ENCODE measurements at regions not wholly inside any gene's neighbourhood (a gene's known extent, or its start where the extent isn't known, plus 50 kb on each side); places are given as distances from the start of the nearest gene placed in this dataset.

GRCh38 chr6:66992660-66993059, 1285.6 kb upstream of the EYS start:
- no peak for DNase-seq

GRCh38 chr6:66986940-66987339, 1279.9 kb upstream of the EYS start:
- DNase-seq, result no peak

GRCh38 chr6:66985816-66986215, 1278.8 kb upstream of the EYS start:
- DNase-seq, result no peak

GRCh38 chr6:66970373-66970772, 1263.3 kb upstream of the EYS start:
- no peak for DNase-seq

GRCh38 chr6:66965227-66965626, 1258.2 kb upstream of the EYS start:
- DNase-seq, result no peak

GRCh38 chr6:66964216-66964615, 1257.2 kb upstream of the EYS start:
- DNase-seq, result no peak

GRCh38 chr6:66962082-66962481, 1255.1 kb upstream of the EYS start:
- DNase-seq, result no peak

- DNase-seq, result no peak
Observed at GRCh38 chr6:66961191-66961590, 1254.2 kb upstream of the EYS start.

- DNase-seq, result no peak
Observed at GRCh38 chr6:66949191-66949661, 1242.2 kb upstream of the EYS start.

- DNase-seq, result no peak
Observed at GRCh38 chr6:66948106-66948505, 1241.1 kb upstream of the EYS start.

- no peak for DNase-seq
Observed at GRCh38 chr6:66940003-66940402, 1233.0 kb upstream of the EYS start.

- DNase-seq, result no peak
Observed at GRCh38 chr6:66937180-66937579, 1230.2 kb upstream of the EYS start.

GRCh38 chr6:66935612-66936011, 1228.6 kb upstream of the EYS start:
- DNase-seq, result no peak

GRCh38 chr6:66931787-66932186, 1224.8 kb upstream of the EYS start:
- no peak for DNase-seq

- DNase-seq, result no peak
Observed at GRCh38 chr6:66930559-66931290, 1223.7 kb upstream of the EYS start.

GRCh38 chr6:66926060-66926459, 1219.0 kb upstream of the EYS start:
- peak; percentile 20 for DNase-seq

- no peak for DNase-seq
Observed at GRCh38 chr6:66913657-66914056, 1206.6 kb upstream of the EYS start.

- no peak for DNase-seq
Observed at GRCh38 chr6:66902457-66902856, 1195.4 kb upstream of the EYS start.

GRCh38 chr6:66900133-66901083, 1193.4 kb upstream of the EYS start:
- peak; percentile 73 for DNase-seq

GRCh38 chr6:66897576-66897975, 1190.5 kb upstream of the EYS start:
- no peak for DNase-seq

- DNase-seq, result no peak
Observed at GRCh38 chr6:66896415-66896814, 1189.4 kb upstream of the EYS start.

GRCh38 chr6:66883453-66883852, 1176.4 kb upstream of the EYS start:
- no peak for DNase-seq

- DNase-seq, result no peak
Observed at GRCh38 chr6:66866801-66867200, 1159.8 kb upstream of the EYS start.

- DNase-seq, result no peak
Observed at GRCh38 chr6:66865771-66866170, 1158.7 kb upstream of the EYS start.
